Peyer's patch (tissue), 4 donors: ENCODE measurements at regions not wholly inside any gene's neighbourhood (a gene's known extent, or its start where the extent isn't known, plus 50 kb on each side); places are given as distances from the start of the nearest gene placed in this dataset.

Experiments
- POLR2A ChIP-seq, 2 donors: fragments of 450-650 bp; IDR thresholded peaks; one replicate each; pipeline ENCODE4 v1.5.1; 2017; ENCODE audit warnings: antibody characterized with exemption in 2 of 2, mild to moderate bottlenecking in 2 of 2, moderate library complexity in 2 of 2
- TF ChIP-seq, protein P1 (sequence below), 6 experiments: fragments of 450-650 bp in 4 of 6; fragments of 200-600 bp in 2 of 6; sonication (generic) in 1 of 6; IDR thresholded peaks; one replicate each; pipeline ENCODE4 v1.5.1; 2017 to 2019; ENCODE audit warnings: antibody characterized with exemption in 6 of 6, mild to moderate bottlenecking in 3 of 6, moderate library complexity in 1 of 6

DNA sequence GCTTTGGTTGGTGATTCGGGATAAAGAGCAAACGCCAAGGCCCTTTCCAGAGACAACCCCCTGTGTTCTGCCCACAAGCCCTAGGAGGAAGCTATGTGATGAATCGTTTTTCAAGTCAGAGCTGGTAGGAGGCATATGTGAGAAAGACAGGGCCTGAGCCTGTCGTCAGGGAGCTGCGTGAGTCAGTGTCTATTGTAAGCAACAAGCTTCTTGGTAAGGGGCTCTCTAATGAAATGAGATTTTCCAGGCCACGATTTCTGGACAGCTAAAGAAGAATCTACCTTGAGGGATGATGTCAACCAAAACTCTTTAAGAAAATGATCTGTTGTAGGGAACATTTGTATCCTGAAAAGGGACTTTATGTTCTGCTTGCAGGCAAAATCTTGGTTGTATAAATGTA is 318.9 kb upstream of the IL12A start:
- TF ChIP-seq, protein P1, sequence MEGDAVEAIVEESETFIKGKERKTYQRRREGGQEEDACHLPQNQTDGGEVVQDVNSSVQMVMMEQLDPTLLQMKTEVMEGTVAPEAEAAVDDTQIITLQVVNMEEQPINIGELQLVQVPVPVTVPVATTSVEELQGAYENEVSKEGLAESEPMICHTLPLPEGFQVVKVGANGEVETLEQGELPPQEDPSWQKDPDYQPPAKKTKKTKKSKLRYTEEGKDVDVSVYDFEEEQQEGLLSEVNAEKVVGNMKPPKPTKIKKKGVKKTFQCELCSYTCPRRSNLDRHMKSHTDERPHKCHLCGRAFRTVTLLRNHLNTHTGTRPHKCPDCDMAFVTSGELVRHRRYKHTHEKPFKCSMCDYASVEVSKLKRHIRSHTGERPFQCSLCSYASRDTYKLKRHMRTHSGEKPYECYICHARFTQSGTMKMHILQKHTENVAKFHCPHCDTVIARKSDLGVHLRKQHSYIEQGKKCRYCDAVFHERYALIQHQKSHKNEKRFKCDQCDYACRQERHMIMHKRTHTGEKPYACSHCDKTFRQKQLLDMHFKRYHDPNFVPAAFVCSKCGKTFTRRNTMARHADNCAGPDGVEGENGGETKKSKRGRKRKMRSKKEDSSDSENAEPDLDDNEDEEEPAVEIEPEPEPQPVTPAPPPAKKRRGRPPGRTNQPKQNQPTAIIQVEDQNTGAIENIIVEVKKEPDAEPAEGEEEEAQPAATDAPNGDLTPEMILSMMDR (IDR thresholded peaks at IDR 0.05) = no peak
- no peak for TF ChIP-seq POLR2A (IDR thresholded peaks at IDR 0.05)
